NK-92 treated with Interleukin-12 subunit alpha and Interleukin-12 subunit beta, amount 100 ng/mL, for 24 hours (cell line): ENCODE measurements at regions not wholly inside any gene's neighbourhood (a gene's known extent, or its start where the extent isn't known, plus 50 kb on each side); places are given as distances from the start of the nearest gene placed in this dataset.

ENCODE experiments used
- DNase-seq: peaks from one replicate; lab custom pipeline; 2025; lab: John Stamatoyannopoulos, UW

DNA sequence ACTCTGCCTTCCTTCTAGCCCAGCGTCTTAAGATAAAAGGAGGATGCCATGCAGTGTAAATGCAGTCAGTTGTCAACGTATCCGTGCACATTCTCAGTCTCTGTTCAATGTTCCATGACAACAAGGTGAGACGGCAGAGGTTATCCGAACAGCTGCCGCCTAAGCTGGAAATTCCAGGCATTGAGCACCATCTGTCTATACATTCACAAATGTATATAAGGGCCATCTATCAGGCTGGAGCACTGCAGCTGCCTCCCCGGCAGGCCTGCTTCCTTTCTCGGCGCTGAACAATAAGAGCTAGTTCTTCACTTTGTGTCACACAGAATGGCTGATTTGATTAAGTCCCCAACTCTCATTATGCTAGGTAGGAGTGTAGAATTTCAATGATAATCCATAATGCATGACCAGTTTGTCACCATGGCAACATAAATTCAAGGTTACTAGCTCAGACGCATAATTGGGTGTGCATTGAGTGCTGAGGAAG, 282.2 kb upstream of the SOX11 start:
- no peak for DNase-seq

DNA sequence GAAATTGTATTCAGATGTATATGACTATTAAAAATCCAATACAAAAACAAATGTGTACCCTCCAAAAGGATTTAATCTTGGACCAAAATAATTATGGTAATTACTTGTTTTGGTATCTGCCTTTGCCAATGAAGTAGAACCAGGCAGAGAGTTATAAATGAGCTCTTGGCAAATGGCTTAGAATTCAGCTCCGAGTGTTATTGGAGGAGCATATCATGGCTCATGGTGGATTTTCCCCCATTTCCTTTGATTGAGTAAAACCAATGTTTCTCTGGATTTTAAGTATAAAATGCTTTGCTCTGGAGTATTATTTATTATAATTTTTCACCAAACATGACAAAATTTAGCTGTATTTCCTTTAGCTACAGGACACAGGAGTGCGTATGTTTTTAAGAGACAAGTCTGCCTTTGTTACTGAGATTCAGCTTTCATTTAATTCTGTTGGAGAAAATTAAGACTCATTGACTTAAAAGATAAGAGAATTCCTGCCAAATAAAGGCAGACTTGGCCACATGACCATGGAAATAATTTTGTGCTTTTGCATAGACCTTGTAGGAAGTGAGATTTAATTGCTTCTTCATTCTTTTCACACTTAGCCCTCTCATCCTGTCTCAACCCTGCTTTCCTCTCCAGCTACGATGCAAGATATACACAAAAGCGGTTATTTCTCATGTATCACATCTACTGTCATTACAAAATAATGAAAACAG, 281.0 kb upstream of the SOX11 start:
- no peak for DNase-seq

DNA sequence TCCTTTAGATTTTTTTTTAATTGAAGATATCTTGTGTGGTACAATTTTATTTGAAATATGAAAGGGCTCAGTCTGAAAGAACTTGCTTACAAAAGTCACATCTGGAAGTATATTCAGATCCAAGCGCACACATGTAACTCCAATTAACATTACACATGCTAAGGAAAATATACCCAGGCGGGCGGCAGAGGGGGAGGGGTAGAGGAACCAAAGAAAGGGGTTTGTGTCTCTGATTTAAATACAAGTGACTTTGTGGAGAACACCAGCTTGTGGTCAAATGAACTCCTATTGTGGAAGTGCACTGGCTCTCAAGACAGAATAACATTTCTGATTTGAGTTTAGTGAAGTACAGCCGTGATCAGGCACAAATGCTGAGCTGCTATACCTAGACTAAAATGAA, 280.2 kb upstream of the SOX11 start:
- no peak for DNase-seq

DNA sequence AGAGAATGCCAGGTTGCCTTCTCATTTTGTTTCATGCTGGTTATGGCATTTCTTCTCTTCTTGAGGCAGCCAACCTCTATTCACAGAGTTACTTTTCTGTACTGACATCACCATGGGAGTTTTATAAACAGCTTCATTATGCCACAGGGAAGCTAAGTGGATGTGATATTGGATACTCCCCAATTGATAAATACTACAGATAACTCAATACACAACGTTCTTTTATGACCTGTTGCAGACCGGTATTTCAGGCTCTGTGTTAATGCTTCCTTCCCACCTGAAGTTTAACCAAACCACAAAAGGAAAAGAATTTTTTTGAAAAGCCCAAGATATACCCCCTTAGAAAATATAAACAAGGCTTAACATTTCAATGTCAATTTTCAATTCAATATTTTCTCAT, 258.3 kb upstream of the SOX11 start:
- DNase-seq, result no peak

DNA sequence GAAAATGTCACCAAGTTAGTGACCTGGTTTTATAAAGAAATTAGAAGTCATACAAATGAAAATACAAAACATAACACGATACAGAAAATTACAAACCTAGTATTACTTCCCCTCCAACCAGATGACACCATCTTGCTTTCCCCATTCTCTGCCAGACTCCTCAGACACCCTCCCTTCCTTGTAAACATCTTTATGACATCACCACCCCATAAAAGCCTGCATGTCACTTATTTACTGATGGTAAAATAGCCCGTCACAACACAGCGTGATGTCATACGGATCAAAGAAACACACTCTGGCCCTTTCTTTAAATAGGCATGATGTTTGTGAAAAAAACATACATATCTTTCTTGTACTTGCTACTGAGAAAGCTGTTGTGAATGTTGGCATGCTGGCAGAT, 254.8 kb upstream of the SOX11 start:
- no peak for DNase-seq

DNA sequence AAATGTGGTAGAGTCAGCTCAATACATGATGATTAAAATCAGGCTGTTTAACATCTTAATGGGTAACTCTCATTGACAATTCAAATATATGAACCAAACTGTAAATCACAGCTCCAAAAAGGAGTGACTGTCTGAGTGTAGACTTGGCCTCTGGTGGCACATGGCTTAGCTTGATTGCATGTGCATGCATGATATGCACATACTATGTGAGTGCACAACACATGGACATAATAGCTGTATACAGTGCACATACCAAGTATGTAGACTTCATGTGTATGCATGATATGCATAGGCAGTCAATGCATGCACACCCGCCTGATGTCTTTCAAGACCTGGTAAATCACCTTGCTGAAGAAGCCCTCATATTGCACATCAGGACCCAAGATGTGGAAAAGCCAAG, 252.0 kb upstream of the SOX11 start:
- no peak for DNase-seq

DNA sequence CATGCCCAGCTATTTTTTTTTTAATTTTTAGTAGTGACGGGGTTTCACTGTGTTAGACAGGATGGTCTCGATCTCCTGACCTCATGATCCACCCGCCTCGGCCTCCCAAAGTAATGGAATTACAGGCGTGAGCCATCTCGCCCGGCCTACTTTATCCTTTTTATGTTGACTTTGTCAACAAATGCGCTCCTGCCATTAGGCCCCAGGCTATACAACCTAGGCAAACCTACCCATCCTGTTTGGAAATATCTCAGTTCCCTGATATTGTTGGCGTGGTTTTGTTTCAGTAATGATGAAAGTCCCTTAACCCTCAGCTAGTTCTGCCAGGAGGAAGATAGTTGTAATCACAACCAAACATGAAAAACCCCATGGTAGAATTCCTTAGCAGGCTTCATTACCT, 249.4 kb upstream of the SOX11 start:
- no peak for DNase-seq

DNA sequence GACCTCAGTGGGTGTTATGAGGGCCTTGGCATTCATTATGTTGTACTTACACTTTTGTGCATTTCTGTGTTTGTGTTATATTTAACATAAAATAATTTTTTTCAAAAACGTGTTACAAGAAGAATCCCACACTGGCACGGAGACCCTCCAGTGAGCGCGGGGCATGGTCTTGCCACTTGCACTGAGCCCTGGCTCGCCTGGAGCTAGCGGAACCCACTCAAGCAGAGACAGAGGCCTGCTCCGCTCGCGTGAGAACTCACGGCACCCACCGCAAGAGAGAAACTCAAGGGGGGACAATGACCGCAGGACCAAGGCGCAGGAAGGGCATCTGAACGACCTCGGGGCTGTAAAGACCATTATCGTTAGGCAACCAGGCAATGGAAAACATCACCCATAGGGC, 248.0 kb upstream of the SOX11 start:
- DNase-seq, result no peak

DNA sequence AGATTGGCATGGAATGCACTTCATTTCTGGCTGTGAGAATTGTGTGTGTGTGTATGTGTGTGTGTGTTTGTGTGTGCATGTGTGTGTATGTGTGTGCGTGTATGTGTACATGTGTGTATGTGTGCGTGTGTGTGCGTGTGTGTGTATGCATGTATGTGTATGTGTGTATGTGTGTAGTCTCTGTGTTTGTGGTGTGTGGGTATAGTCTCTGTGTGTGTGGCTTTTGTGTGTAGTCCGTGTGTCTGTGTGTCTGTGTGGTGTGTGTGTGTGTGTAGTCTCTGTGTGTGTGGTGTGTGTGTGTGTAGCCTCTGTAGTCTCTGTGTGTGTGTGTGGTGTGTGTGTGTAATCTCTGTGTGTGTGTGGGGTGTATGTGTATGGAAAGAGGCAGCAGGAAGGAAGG, 247.3 kb upstream of the SOX11 start:
- no peak for DNase-seq

DNA sequence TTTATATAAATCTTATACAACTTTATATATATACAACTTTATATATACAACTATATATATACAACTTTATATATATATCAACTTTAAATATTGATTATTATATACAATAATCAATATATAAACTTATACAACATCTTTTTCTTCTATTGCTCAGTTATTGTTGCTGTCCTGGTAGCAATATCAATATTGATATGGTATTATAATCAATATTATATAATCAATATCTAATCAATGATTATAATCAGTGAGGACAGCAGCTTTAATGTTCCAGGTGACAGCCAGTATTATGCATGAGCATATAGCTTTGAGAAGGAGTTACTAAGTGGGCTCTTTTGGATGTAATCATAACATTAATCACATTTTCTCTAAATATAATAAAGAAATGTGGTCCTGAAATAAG, 242.3 kb upstream of the SOX11 start:
- no peak for DNase-seq

DNA sequence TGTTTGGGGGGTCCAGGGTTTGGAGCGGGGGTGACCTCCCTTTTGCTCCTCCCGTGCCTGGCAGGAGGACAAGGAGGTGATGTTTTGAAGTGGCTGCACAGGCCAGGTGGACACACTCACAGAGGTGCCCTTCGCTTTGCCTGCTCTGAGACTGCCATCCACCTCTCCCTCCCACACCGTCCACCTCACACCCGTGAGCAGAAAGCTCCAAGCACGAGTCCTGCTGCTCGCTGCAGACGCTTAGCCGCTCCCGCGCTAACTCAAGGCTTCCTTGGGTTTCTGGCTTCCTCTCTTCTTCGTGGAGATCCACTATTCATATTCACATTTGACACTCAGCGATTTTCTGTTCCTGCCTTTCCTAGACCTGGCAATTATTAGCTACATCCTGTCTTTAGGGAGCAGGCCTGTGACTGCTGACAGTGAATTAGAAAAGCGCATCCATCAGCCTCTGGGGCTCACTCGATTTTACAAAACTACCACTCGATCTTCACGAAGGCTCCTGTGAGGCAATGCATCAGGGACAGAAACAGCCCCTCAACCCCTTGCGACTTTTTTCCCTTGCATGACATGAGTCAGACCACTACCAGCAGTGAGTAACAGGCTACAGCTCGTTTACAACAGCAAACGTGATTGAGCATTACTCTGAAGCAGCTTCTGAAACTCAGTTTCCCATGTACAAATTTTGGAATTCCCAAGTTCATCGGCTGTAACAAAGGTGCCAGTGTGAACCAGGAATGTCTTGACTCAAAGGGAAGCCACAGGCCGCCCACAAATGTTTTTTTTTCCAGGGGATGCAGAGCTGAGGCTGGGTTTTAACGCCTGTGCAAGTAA, 238.7 kb upstream of the SOX11 start:
- no peak for DNase-seq

DNA sequence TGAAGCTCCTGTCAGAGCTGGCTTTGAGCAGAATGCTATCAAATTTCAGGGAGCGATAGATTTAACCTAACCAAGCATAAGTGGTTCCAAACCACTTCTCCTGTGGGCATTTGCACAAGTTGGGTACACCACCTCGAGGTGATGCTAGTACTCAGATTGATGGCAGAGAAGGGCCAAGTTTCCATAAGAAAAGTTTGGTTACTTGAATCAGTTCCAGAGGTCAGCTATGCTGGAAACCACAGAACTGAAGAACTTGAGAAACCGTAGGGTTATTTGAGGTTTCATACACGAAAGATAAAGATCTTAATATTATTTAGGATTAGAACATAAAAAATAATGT, 238.2 kb upstream of the SOX11 start:
- no peak for DNase-seq

DNA sequence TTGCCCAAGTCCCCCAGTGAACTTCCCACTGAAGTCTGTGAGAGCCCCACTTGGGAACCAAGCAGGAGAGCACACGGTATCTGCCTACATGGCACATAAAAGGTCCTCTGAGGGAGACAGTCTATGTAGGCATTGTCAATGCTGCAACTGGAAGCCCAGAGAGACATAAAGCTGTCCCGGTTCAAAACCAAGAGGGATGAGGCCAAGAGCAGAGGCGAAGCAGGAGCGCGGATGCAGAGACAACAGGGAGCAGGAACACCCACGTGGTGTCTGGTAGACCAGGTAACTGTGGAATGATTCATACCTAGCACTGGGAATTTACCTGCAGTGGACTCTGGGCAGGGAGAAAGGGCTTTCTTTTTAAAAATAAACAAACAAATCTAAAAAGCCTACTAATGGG, 233.1 kb upstream of the SOX11 start:
- DNase-seq, result no peak

DNA sequence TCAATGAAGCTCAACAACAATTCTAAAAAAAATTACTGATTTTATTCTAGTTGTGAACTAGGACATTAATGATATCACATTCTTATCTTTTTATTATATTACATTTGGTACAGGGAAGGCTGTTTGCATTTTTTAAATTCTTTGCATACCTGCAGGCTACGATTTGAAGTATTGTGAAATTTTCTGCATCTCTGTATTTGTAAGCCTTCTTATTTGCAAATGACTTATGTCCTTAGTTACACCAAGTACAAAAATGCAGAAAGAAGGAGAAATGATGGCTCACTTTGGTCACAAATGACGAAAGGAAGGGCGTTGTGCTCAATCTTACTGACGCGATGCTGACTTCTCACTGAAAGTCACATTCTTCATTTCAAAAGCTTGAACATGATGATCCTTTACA, 227.5 kb upstream of the SOX11 start:
- DNase-seq, result no peak

DNA sequence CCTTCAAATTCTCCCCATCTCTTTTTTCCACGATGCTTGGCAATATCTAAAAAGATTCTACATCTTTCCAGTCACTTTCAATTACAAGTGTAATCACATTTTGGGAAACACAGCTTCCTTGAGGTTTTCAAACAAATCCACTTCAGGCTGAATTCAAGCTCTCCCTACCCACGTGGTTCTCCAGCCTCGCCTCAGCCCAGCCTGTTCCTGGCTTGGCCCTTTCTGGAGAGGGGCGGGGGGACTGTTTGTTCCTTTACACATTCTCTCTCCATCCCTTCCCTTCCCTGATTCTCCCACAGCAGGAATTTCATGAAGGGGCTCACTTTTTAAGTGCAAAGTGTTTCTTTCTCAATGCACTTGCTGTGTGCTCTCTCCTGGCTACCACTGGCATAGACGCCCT, 226.3 kb upstream of the SOX11 start:
- no peak for DNase-seq

DNA sequence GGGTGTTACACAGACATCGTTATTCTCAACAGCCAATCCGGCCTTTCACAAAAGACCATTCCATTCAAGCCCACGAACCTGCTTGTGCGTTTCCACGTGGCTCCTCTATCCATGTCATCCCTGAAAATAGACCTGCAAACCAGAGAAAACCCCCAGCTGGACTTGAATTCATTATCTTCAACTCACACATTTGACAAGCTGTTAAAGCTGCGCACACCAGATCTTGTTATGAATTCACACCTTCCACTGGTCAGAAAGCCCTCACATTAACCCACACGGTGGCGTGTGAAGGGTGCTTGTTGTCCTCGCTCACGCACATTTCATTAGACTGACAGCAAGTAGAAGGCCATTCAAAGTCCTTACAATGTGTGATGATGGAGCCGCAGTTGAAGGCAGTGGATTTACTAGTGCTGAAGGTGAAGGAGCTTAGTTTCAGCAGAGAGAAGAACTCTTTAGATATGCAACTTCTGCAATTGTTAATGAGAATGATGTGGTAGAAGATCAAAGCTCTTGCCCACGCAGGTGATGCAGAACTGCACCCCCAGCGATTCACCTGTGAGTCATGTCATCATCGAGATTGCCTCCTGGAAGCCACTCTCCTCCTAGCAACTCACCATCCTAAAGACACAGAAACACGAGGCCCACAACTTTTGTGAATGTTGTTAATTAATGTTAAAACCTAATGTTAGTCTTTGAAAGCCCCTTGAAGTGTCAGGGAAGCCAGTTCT, 224.8 kb upstream of the SOX11 start:
- no peak for DNase-seq

DNA sequence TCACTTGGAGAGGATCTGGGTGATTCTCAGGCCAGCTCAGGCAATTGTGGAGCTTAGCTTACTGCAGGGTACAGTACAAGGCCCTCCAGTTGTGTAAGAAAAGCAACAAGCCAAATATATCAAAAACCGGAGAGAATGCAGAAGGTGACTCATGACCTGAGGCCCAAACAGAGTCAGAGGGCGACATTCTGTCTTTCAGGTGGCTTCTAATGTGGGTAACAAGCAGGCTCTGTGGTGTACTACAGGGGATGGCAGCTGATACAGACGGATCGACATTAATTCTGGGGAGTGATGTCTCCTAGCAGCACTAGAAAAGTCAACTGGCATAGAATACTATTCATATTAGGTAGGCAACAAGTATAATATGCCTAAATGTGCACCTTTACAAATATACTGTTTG, 219.5 kb upstream of the SOX11 start:
- no peak for DNase-seq

DNA sequence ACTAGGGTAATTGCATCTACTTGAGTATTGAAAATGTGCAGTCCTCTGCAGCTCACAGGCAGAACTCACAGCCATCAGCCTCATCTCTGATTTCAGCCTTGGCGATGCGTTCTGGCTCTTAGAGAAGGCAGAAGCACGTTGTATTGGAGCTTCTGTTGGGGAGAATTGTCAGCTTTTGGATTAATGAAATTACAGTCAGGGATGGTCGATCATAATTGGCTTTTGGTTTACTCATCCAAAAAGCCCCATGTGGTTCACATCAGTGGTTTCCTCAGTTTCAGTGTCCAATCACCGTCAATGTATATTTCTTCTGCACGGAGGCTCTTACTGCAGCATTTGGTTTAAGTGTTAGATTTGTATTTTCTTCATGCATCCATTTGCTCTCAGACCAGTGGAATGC, 218.5 kb upstream of the SOX11 start:
- DNase-seq, result no peak

DNA sequence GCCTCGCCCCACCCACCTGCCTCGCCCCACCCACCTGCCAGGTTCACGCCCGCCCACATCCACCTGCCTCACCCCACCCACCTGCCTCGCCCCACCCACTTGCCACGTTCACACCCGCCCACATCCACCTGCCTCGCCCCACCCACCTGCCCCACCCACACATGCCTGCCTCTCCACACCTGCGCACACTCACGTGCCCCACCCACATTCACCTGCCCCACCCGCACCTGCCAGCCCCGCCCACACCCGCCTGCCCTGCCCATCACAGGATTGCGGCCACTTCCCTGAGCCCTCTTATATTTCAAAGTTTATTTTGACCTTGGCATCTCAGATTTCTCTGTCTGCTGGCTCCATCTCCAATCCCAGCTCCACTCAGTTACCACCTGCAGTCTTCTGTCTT, 217.5 kb upstream of the SOX11 start:
- DNase-seq, result no peak

DNA sequence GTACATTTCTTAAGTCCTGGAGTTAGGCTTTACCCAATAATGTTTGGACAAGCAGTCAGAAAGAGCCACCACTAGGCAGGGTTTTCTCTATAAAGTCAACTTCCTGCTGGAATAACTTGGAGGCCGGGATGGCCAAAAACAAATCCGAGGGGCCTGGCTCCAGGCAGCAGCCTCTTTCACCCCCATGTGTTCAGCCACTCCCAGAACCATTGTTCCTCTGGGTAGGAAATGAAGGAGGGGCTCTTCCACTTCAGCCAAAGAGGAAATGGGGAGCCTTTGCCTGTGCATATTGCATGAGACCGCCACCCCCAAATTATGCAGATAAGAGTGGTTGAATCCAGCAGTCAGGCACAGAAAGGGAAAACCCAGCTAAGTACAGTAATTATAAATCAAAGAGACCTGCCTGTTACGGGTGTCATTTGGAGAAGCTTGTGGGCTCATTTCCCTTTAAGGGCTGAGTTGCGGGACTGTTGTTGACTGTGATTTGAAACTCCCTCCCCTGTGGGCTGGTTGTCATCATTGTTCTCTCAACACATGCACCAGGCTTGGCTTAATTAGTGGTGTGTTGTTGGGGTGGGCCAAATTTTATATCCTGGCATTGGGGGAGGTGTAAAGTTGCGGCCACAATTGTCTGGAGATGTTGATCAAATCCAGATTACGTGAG, 212.8 kb upstream of the SOX11 start:
- no peak for DNase-seq

DNA sequence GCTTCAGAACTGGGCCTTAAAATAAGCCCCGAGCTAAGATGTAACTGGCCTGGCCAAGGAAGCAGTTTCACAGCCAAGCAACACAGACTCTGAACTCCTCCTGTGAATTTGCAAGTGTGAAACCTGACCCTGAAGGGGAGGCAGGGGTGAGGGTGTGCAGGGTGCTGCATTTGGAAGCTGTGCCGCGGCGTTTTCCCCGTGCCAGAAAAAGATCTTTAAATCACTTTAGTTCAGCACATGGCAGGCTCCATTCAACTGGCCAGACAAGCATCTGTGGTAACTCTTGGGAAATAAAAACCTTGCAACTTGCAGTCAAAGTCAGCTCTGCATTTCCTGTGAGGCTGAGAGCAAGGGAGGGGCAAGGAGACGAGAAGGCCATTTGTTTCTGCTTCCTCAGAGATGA, 209.3 kb upstream of the SOX11 start:
- DNase-seq, result no peak

DNA sequence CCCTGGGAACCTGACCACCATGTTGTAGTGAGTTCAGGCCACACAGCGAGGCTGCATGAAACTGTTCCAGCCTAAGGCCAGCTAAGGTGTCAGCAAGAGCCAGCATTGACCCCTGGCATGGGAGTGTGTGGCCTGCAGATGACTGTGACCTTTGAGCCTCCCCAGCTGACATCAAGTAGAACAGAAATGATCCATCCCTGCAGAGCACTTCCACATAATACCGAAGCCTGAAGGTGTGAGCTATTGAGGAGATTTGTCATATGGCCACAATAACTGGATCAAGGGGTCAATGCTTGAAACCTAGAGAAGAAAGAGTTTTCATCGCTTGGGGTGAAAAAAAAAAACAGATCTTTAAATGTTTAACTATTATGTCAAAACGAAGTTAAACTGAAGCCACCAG, 207.3 kb upstream of the SOX11 start:
- no peak for DNase-seq

DNA sequence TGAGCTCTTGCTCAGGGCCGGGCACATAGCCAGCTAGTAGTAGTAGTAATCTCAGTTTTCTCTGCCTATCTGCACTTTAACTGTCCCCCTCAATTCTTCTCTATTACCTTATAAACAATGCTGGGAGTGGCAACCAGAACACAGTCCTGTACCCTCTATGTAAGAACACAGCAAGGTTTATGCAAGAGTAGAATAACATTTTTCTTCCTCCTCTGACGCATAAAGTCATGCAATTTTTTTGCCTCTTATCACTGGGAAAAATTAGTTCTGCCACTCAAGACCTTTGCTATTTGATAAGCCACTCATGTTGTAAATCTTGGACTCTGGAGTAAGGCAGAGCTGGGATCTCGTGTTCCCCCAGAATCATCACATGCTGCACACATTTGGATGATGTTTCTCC, 200.7 kb upstream of the SOX11 start:
- no peak for DNase-seq
